Stomach (tissue), 8 donors: ENCODE measurements at regions not wholly inside any gene's neighbourhood (a gene's known extent, or its start where the extent isn't known, plus 50 kb on each side); places are given as distances from the start of the nearest gene placed in this dataset.

Experiments
- DNase-seq, 2 donors: peaks; one replicate each; pipeline versions ENCODE4 v3.0.0 to v3.0.0-alpha.2; 2013 to 2019
- H3K27ac ChIP-seq, 5 donors: fragments of 200-600 bp in 4 of 5; sonication (generic) in 4 of 5; one replicate each; pipeline ENCODE4 v1.5.1; 2013 to 2019; ENCODE audit warnings: mild to moderate bottlenecking in 1 of 5, moderate library complexity in 1 of 5
- H3K27me3 ChIP-seq, 3 donors: fragments of 200-600 bp; sonication (generic); one replicate each; pipeline ENCODE4 v1.5.1; 2017 to 2019; ENCODE audit warnings: mixed run types in 1 of 3
- H3K36me3 ChIP-seq, 4 donors: fragments of 200-600 bp; sonication (generic); 1 replicate in 3 of 4; 2 replicates in 1 of 4; pipeline ENCODE4 v1.5.1; 2016 to 2019
- H3K4me1 ChIP-seq, 4 donors: fragments of 200-600 bp; sonication (generic); one replicate each; pipeline ENCODE4 v1.5.1; 2016 to 2019
- H3K4me3 ChIP-seq, 4 donors: fragments of 200-600 bp; sonication (generic) in 3 of 4; one replicate each; pipeline ENCODE4 v1.5.1; 2016 to 2019; ENCODE audit warnings: mild to moderate bottlenecking in 1 of 4
- H3K9me3 ChIP-seq, 4 donors: fragments of 200-600 bp; sonication (generic); one replicate each; pipeline ENCODE4 v1.5.1; 2016 to 2019
- CTCF ChIP-seq, 7 experiments: fragments of 450-650 bp in 4 of 7; fragments of 200-600 bp in 3 of 7; sonication (generic) in 3 of 7; IDR thresholded peaks; one replicate each; pipeline ENCODE4 v1.5.1; 2016 to 2019; ENCODE audit warnings: antibody characterized with exemption in 7 of 7, control low read depth in 2 of 7, mild to moderate bottlenecking in 1 of 7
- EP300 ChIP-seq: sonication (generic); formaldehyde crosslinking; IDR thresholded peaks from one replicate; pipeline ENCODE4 v1.6.1; 2017; ENCODE audit warnings: antibody characterized with exemption
- POLR2A ChIP-seq, 4 donors: fragments of 450-650 bp; IDR thresholded peaks; one replicate each; pipeline ENCODE4 v1.6.1; 2016; ENCODE audit warnings: antibody characterized with exemption in 4 of 4, control low read depth in 2 of 4, mild to moderate bottlenecking in 1 of 4, moderate library complexity in 1 of 4
- POLR2AphosphoS5 ChIP-seq, 3 donors: sonication (generic); formaldehyde crosslinking; IDR thresholded peaks; one replicate each; pipeline ENCODE4 v1.6.1; 2016; ENCODE audit warnings: antibody characterized with exemption in 3 of 3
- WGBS, 5 donors: extraction: QIAGEN DNeasy Blood & Tissue Kit in 3 of 5; methylation state at CpG; one replicate each; pipeline versions ENCODE4 v1.1.5 to v1.1.7; 2013 to 2018; 5-methylcytosine and 5-hydroxymethylcytosine counted together
- intact Hi-C: fragments of 100-400 bp; cut with DNase I; formaldehyde crosslinking; loops from one replicate; pipeline ENCODE4 v1.15.1; 2023; ENCODE audit warnings: low total_unique reads
- donor health status: healthy with polysubstance abuse.
- donor health status: Bipolar disorder and iron deficiency.
- donor health status: healthy.

- peak in 1 of 2 donors; percentile 61 for DNase-seq
- WGBS, 5 donors = 47 to 59% (median 55%) methylated on average over 3 of the region's 3 CpGs
- Histone ChIP-seq H3K36me3 (no peaks in the 10 kb centered on the region), H3K4me1 (peaks cover 22 to 33% (median 29%) of the 10 kb centered on the region in 4 donors), H3K9me3 (no peaks in the 10 kb centered on the region), H3K27ac (no peak overlapping the region), H3K27me3 (no peaks in the 10 kb centered on the region), H3K4me3 (no peak overlapping the region)
- no peak for TF ChIP-seq POLR2A (IDR thresholded peaks at IDR 0.05)
- TF ChIP-seq POLR2AphosphoS5 (IDR thresholded peaks at IDR 0.05) = no peak
- TF ChIP-seq EP300 = no peak
- no peak for TF ChIP-seq CTCF (IDR thresholded peaks at IDR 0.05)
- intact Hi-C loops = no loop called here
Measured at GRCh38 chr1:81678779-81679178, 122.0 kb upstream of the ADGRL2 start.

- Histone ChIP-seq H3K4me3 (no peak overlapping the region), H3K4me1 (peaks cover 0 to 15% (median 8%) of the 10 kb centered on the region in 4 donors), H3K36me3 (no peaks in the 10 kb centered on the region), H3K27ac (no peak overlapping the region), H3K9me3 (no peaks in the 10 kb centered on the region), H3K27me3 (no peaks in the 10 kb centered on the region)
- intact Hi-C loops = no loop called here
- no peak for DNase-seq
- TF ChIP-seq POLR2A (IDR thresholded peaks at IDR 0.05) = no peak
- no peak for TF ChIP-seq POLR2AphosphoS5 (IDR thresholded peaks at IDR 0.05)
- TF ChIP-seq EP300 = no peak
- TF ChIP-seq CTCF (IDR thresholded peaks at IDR 0.05) = no peak
Measured at GRCh38 chr1:81672766-81673165, 128.0 kb upstream of the ADGRL2 start.

- intact Hi-C loops = no loop called here
- no peak overlapping the region for H3K4me3 ChIP-seq
- H3K9me3 ChIP-seq = no peaks in the 10 kb centered on the region
- TF ChIP-seq POLR2A (IDR thresholded peaks at IDR 0.05) (no peak), CTCF (IDR thresholded peaks at IDR 0.05) (no peak), EP300 (no peak), POLR2AphosphoS5 (IDR thresholded peaks at IDR 0.05) (no peak)
- no peak for DNase-seq
- H3K4me1 ChIP-seq = peaks cover 0 to 15% (median 8%) of the 10 kb centered on the region in 4 donors
- no peaks in the 10 kb centered on the region for H3K27me3 ChIP-seq
- WGBS, 5 donors = 51 to 71% (median 64%) methylated on average over 3 of the region's 3 CpGs
- H3K36me3 ChIP-seq = no peaks in the 10 kb centered on the region
- no peak overlapping the region for H3K27ac ChIP-seq
Measured at GRCh38 chr1:81671038-81671437, 129.7 kb upstream of the ADGRL2 start.

- WGBS, 5 donors = 16 to 25% (median 24%) methylated on average over 6 of the region's 6 CpGs
- peaks cover 0 to 15% (median 8%) of the 10 kb centered on the region in 4 donors for H3K4me1 ChIP-seq
- TF ChIP-seq POLR2AphosphoS5 (IDR thresholded peaks at IDR 0.05) (peak in 2 of 3 donors; percentile 35 to 75), CTCF (IDR thresholded peaks at IDR 0.05) (no peak)
- DNase-seq = peak; percentile 92 to 97
- no peaks in the 10 kb centered on the region for H3K9me3 ChIP-seq
- H3K4me3 ChIP-seq = no peak overlapping the region
- intact Hi-C loops = no loop called here
- H3K27ac ChIP-seq = peak overlapping the region in 1 of 5 donors; percentile 6
- H3K36me3 ChIP-seq = no peaks in the 10 kb centered on the region
- no peaks in the 10 kb centered on the region for H3K27me3 ChIP-seq
Measured at GRCh38 chr1:81670286-81670685, 130.4 kb upstream of the ADGRL2 start.
